Tibial nerve (tissue), 3 donors: ENCODE measurements at regions not wholly inside any gene's neighbourhood (a gene's known extent, or its start where the extent isn't known, plus 50 kb on each side); places are given as distances from the start of the nearest gene placed in this dataset.

Source experiments
- CTCF ChIP-seq, 5 experiments: fragments of 200-600 bp in 3 of 5; fragments of 450-650 bp in 2 of 5; sonication (generic) in 3 of 5; IDR thresholded peaks; one replicate each; pipeline ENCODE4 v1.5.1; 2016 to 2019; ENCODE audit warnings: antibody characterized with exemption in 5 of 5, mild to moderate bottlenecking in 3 of 5, moderate library complexity in 2 of 5
- POLR2A ChIP-seq, 2 donors: fragments of 450-650 bp; IDR thresholded peaks; one replicate each; pipeline ENCODE4 v1.6.1; 2017; ENCODE audit warnings: antibody characterized with exemption in 2 of 2, mild to moderate bottlenecking in 2 of 2, moderate library complexity in 2 of 2

- TF ChIP-seq CTCF (IDR thresholded peaks at IDR 0.05): no peak
- no peak for TF ChIP-seq POLR2A (IDR thresholded peaks at IDR 0.05)
These were observed 152.3 kb upstream of the OLIG3 start for GRCh38 chr6:137646484-137646883.
